HepG2 (cell line): ENCODE measurements at regions not wholly inside any gene's neighbourhood (a gene's known extent, or its start where the extent isn't known, plus 50 kb on each side); places are given as distances from the start of the nearest gene placed in this dataset.
"Not testable (repeated sequence)": the region's sequence is repeated elsewhere in the genome, so short reads cannot be mapped to it uniquely, and the experiment has no call there.

Source experiments
- AHDC1 ChIP-seq: sonication (generic); formaldehyde crosslinking; IDR thresholded peaks from 2 replicates; pipeline ENCODE4 v1.5.1; 2020; ENCODE audit warnings: mild to moderate bottlenecking, missing genetic modification reagents, borderline replicate concordance
- BCL6 ChIP-seq: IDR thresholded peaks from 2 replicates; pipeline ENCODE4 v1.6.1; 2016; ENCODE audit warnings: missing genetic modification reagents, missing compliant biosample characterization
- CEBPG ChIP-seq: IDR thresholded peaks from 2 replicates; pipeline ENCODE4 v1.6.1; 2016
- ELF3 ChIP-seq: IDR thresholded peaks from 2 replicates; pipeline ENCODE4 v1.6.1; 2016; ENCODE audit warnings: missing genetic modification reagents, missing compliant biosample characterization
- FOXA3 ChIP-seq: IDR thresholded peaks from 2 replicates; pipeline ENCODE4 v1.6.1; 2016; ENCODE audit warnings: missing genetic modification reagents, missing compliant biosample characterization
- FOXP1 ChIP-seq, 2 experiments: fragments of 450-650 bp in 1 of 2; IDR thresholded peaks; 2 replicates each; pipeline ENCODE4 v1.6.1; 2017 to 2018; ENCODE audit warnings: antibody characterized with exemption in 1 of 2
- GATAD2A ChIP-seq: IDR thresholded peaks from 2 replicates; pipeline ENCODE4 v1.6.1; 2016
- HDAC2 ChIP-seq: sonication (generic); formaldehyde crosslinking; IDR thresholded peaks from 2 replicates; pipeline ENCODE4 v1.4.0; 2020; ENCODE audit warnings: missing genetic modification reagents
- HMG20A ChIP-seq: IDR thresholded peaks from 2 replicates; pipeline ENCODE4 v1.6.1; 2016; ENCODE audit warnings: borderline replicate concordance
- HNF4A ChIP-seq: sonication (generic); formaldehyde crosslinking; IDR thresholded peaks from 2 replicates; pipeline ENCODE4 v1.4.0; 2020; ENCODE audit warnings: missing genetic modification reagents
- MED1 ChIP-seq: sonication (generic); formaldehyde crosslinking; IDR thresholded peaks from 2 replicates; pipeline ENCODE4 v1.4.0; 2020; ENCODE audit warnings: missing genetic modification reagents
- MIER3 ChIP-seq: IDR thresholded peaks from 2 replicates; pipeline ENCODE4 v1.6.1; 2016; ENCODE audit warnings: missing compliant biosample characterization, borderline replicate concordance
- NR2F1 ChIP-seq, 2 experiments: fragments of 450-650 bp in 1 of 2; formaldehyde crosslinking in 1 of 2; IDR thresholded peaks; 2 replicates each; pipeline versions ENCODE4 v1.5.0 to v1.6.1; 2016 to 2020; ENCODE audit warnings: mild to moderate bottlenecking in 1 of 2, missing compliant biosample characterization in 1 of 2, missing genetic modification reagents in 1 of 2, moderate library complexity in 1 of 2
- NR2F2 ChIP-seq: IDR thresholded peaks from 2 replicates; pipeline ENCODE4 v1.6.1; 2012; ENCODE audit warnings: low read depth, inconsistent platforms, borderline replicate concordance
- NR2F6 ChIP-seq, 2 experiments: IDR thresholded peaks; 2 replicates each; pipeline ENCODE4 v1.6.1; 2016; ENCODE audit warnings: antibody characterized with exemption in 1 of 2, mild to moderate bottlenecking in 1 of 2
- PITX1 ChIP-seq: sonication (generic); formaldehyde crosslinking; IDR thresholded peaks from 2 replicates; pipeline ENCODE4 v1.5.1; 2020; ENCODE audit warnings: mild to moderate bottlenecking, missing genetic modification reagents
- RARA ChIP-seq: IDR thresholded peaks from 2 replicates; pipeline ENCODE4 v1.6.1; 2016; ENCODE audit warnings: missing genetic modification reagents, missing compliant biosample characterization
- SALL1 ChIP-seq: sonication (generic); formaldehyde crosslinking; IDR thresholded peaks from 2 replicates; pipeline ENCODE4 v1.8.0; 2022; ENCODE audit warnings: mild to moderate bottlenecking, missing genetic modification reagents
- SAP130 ChIP-seq: IDR thresholded peaks from 2 replicates; pipeline ENCODE4 v1.6.1; 2016; ENCODE audit warnings: low read depth
- SOX13 ChIP-seq, 3 experiments: fragments of 450-650 bp in 1 of 3; sonication (generic) in 1 of 3; formaldehyde crosslinking in 1 of 3; IDR thresholded peaks in 2 of 3; conservative IDR thresholded peaks in 1 of 3; 2 replicates each; pipeline versions ENCODE4 v1.5.0 to v1.6.1; 2016 to 2020; ENCODE audit warnings: antibody characterized with exemption in 1 of 3, mild to moderate bottlenecking in 1 of 3, missing compliant biosample characterization in 1 of 3, missing genetic modification reagents in 1 of 3, moderate library complexity in 1 of 3
- ZGPAT ChIP-seq: IDR thresholded peaks from 2 replicates; pipeline ENCODE4 v1.6.1; 2016; ENCODE audit warnings: mild to moderate bottlenecking
- TF ChIP-seq, protein P1 (sequence below): IDR thresholded peaks from 2 replicates; pipeline ENCODE4 v1.6.1; 2018; ENCODE audit warnings: missing genetic modification reagents, mild to moderate bottlenecking, missing compliant biosample characterization

DNA sequence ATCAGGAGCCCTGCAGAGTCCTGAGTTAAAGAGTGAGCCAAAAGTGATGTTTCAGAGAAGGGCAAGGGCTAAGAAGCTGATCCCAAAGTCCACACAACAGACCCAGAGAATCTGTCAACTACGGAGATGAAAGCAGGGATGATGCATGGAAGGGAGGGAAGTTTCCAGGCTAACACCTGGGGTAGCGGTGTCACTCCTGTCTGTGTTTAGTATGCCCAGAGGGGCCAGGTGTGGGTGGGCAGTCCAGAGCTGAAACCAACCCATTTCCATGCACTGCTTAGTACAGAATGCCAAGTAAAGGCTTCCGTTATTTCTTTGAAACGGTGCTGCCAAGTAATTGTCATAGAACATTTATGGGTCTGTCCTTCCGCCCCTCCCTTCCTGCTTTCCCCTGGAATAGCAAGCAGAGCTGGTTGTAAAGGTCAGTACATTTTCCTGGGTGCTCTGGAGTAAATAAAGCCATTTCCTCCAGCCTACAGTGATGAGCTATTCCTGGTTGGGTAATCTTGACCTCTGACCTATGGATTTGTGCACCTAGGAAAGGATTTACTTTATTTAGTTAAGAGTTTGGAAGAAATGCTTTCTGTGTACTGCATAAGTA, 58.6 kb upstream of the WIPF3 start (continued):
- TF ChIP-seq AHDC1 (CRISPR knock-in tag), result peak; percentile 88; the same call in 1 of the 2 replicates
- TF ChIP-seq PITX1, result peak; percentile 80
- 0 out of 2 replicates have a peak, but pooled peaks have one; percentile 44 for TF ChIP-seq GATAD2A (CRISPR knock-in tag)
- peak; percentile 47; the same call in 1 of the 2 replicates for TF ChIP-seq HMG20A (CRISPR knock-in tag)
- peak; percentile 33; the same call in 1 of the 2 replicates for TF ChIP-seq SALL1
- TF ChIP-seq HDAC2 (CRISPR knock-in tag), result 0 out of 2 replicates have a peak, but pooled peaks have one; percentile 40
- TF ChIP-seq RARA, result peak; percentile 73
- 0 out of 2 replicates have a peak, but pooled peaks have one; percentile 26 for TF ChIP-seq MIER3 (CRISPR knock-in tag)
- peak; percentile 36; the same call in 1 of the 2 replicates for TF ChIP-seq ZGPAT
- TF ChIP-seq NR2F1 (CRISPR knock-in tag; IDR thresholded peaks at IDR 0.05), result peak; percentile 75 to 79
- peak; percentile 78; the same call in 1 of the 2 replicates for TF ChIP-seq NR2F2
- TF ChIP-seq FOXA3 (CRISPR knock-in tag), result peak; percentile 28; the same call in 1 of the 2 replicates
- peak; percentile 95 for TF ChIP-seq NR2F6 (IDR thresholded peaks at IDR 0.05)
- peak; percentile 94 for TF ChIP-seq NR2F6 (CRISPR knock-in tag; IDR thresholded peaks at IDR 0.05)
- not testable (repeated sequence) for TF ChIP-seq FOXP1, SOX13 (IDR thresholded peaks at IDR 0.05)
- peak; percentile 35; the same call in 1 of the 2 replicates for TF ChIP-seq FOXP1 (CRISPR knock-in tag; IDR thresholded peaks at IDR 0.05)
- peak; percentile 20; the same call in 1 of the 2 replicates for TF ChIP-seq MED1 (CRISPR knock-in tag)
- TF ChIP-seq BCL6, result peak; percentile 71
- peak; percentile 54 for TF ChIP-seq HNF4A (CRISPR knock-in tag)
- TF ChIP-seq, protein P1, sequence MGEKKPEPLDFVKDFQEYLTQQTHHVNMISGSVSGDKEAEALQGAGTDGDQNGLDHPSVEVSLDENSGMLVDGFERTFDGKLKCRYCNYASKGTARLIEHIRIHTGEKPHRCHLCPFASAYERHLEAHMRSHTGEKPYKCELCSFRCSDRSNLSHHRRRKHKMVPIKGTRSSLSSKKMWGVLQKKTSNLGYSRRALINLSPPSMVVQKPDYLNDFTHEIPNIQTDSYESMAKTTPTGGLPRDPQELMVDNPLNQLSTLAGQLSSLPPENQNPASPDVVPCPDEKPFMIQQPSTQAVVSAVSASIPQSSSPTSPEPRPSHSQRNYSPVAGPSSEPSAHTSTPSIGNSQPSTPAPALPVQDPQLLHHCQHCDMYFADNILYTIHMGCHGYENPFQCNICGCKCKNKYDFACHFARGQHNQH (CRISPR knock-in tag), result 0 out of 2 replicates have a peak, but pooled peaks have one; percentile 29
- TF ChIP-seq ELF3 (CRISPR knock-in tag), result peak; percentile 66; the same call in 1 of the 2 replicates
- peak; percentile 75 for TF ChIP-seq CEBPG (CRISPR knock-in tag)
- TF ChIP-seq SAP130, result peak; percentile 41; the same call in 1 of the 2 replicates
- TF ChIP-seq SOX13 (CRISPR knock-in tag; conservative IDR thresholded peaks at IDR 0.05 in 1 of 2, IDR thresholded peaks at IDR 0.05 in 1 of 2), result 0 out of 4 replicates have a peak, but pooled peaks of 1 of the 2 experiments have one; percentile 9
